Nephron (organoid): ENCODE measurements at regions not wholly inside any gene's neighbourhood (a gene's known extent, or its start where the extent isn't known, plus 50 kb on each side); places are given as distances from the start of the nearest gene placed in this dataset.
A peak's percentile ranks its signal among the peaks of the same experiment; 100 is the strongest.
"Not testable (repeated sequence)": the region's sequence is repeated elsewhere in the genome, so short reads cannot be mapped to it uniquely, and the experiment has no call there.

Experiments used
- H3K27ac Mint-ChIP-seq, 3 experiments: 2 replicates each; pipeline ENCODE4 v1.8.0; 2020; ENCODE audit warnings: mixed read lengths in 3 of 3, mild to moderate bottlenecking in 2 of 3, moderate library complexity in 1 of 3
- H3K27me3 Mint-ChIP-seq: 2 replicates; pipeline ENCODE4 v1.8.0; 2021; ENCODE audit warnings: low read depth, mild to moderate bottlenecking, moderate library complexity, mixed read lengths
- H3K36me3 Mint-ChIP-seq: 2 replicates; pipeline ENCODE4 v1.8.0; 2020; ENCODE audit warnings: low read depth, mixed read lengths
- H3K4me1 Mint-ChIP-seq: 2 replicates; pipeline ENCODE4 v1.8.0; 2020; ENCODE audit warnings: mixed read lengths
- H3K4me3 Mint-ChIP-seq, 3 experiments: 2 replicates each; pipeline ENCODE4 v1.8.0; 2020; ENCODE audit warnings: mild to moderate bottlenecking in 3 of 3, mixed read lengths in 3 of 3, moderate library complexity in 2 of 3
- H3K9me3 Mint-ChIP-seq: 2 replicates; pipeline ENCODE4 v1.8.0; 2020; ENCODE audit warnings: mixed read lengths
- TF ChIP-seq, protein P1 (sequence below), 3 experiments: fragments of 200-600 bp; sonication (generic); IDR thresholded peaks; one replicate each; pipeline ENCODE4 v1.5.0; 2021; ENCODE audit warnings: antibody characterized with exemption in 3 of 3; ENCODE audit not compliant: unreplicated experiment in 3 of 3

DNA sequence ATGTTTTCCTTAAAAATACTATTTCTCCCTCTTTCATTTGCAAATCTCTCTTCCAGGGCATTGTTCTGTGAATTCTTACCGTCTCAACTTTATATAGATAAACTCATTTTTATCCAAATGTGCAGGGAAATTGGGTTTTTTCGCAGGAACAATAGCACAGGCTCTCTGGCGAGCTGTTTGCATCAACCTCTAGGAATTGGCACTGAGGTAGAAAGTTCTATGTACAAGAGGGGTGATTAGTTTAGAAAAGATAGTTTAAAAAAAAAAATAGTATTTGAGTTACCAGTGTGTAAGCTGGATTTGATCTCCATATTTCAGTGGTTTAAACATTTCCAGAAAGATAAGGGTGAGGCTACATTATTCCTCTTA, 129.7 kb upstream of the BTN3A2 start:
- Mint-ChIP-seq H3K27me3 (peaks cover under 1% of the 10 kb centered on the region), H3K27ac (peak overlapping the region; percentile 86 to 95 (median 90)), H3K4me1 (peaks cover 7% of the 10 kb centered on the region), H3K9me3 (peaks cover under 1% of the 10 kb centered on the region), H3K4me3 (peak overlapping the region; percentile 88 to 90 (median 90)), H3K36me3 (no peaks in the 10 kb centered on the region)
- TF ChIP-seq, protein P1, sequence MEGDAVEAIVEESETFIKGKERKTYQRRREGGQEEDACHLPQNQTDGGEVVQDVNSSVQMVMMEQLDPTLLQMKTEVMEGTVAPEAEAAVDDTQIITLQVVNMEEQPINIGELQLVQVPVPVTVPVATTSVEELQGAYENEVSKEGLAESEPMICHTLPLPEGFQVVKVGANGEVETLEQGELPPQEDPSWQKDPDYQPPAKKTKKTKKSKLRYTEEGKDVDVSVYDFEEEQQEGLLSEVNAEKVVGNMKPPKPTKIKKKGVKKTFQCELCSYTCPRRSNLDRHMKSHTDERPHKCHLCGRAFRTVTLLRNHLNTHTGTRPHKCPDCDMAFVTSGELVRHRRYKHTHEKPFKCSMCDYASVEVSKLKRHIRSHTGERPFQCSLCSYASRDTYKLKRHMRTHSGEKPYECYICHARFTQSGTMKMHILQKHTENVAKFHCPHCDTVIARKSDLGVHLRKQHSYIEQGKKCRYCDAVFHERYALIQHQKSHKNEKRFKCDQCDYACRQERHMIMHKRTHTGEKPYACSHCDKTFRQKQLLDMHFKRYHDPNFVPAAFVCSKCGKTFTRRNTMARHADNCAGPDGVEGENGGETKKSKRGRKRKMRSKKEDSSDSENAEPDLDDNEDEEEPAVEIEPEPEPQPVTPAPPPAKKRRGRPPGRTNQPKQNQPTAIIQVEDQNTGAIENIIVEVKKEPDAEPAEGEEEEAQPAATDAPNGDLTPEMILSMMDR (IDR thresholded peaks at IDR 0.05; ENCODE audit: unreplicated experiment in 3 of 3): no peak

GRCh38 chr6:26239415-26239814, 125.6 kb upstream of the BTN3A2 start:
- not testable (repeated sequence) for H3K4me1 Mint-ChIP-seq, H3K27ac Mint-ChIP-seq, H3K27me3 Mint-ChIP-seq, H3K9me3 Mint-ChIP-seq, H3K36me3 Mint-ChIP-seq, H3K4me3 Mint-ChIP-seq

GRCh38 chr6:26240157-26241032, 124.6 kb upstream of the BTN3A2 start:
- peaks cover 5% of the 10 kb centered on the region for H3K4me1 Mint-ChIP-seq
- H3K9me3 Mint-ChIP-seq: peaks cover 2% of the 10 kb centered on the region
- H3K4me3 Mint-ChIP-seq: peak overlapping the region in 1 of 3 experiments; percentile 24
- H3K27ac Mint-ChIP-seq: no peak overlapping the region
- H3K27me3 Mint-ChIP-seq: peaks cover 10% of the 10 kb centered on the region
- H3K36me3 Mint-ChIP-seq: no peaks in the 10 kb centered on the region
- TF ChIP-seq, protein P1 (IDR thresholded peaks at IDR 0.05; ENCODE audit: unreplicated experiment in 3 of 3): no peak

DNA sequence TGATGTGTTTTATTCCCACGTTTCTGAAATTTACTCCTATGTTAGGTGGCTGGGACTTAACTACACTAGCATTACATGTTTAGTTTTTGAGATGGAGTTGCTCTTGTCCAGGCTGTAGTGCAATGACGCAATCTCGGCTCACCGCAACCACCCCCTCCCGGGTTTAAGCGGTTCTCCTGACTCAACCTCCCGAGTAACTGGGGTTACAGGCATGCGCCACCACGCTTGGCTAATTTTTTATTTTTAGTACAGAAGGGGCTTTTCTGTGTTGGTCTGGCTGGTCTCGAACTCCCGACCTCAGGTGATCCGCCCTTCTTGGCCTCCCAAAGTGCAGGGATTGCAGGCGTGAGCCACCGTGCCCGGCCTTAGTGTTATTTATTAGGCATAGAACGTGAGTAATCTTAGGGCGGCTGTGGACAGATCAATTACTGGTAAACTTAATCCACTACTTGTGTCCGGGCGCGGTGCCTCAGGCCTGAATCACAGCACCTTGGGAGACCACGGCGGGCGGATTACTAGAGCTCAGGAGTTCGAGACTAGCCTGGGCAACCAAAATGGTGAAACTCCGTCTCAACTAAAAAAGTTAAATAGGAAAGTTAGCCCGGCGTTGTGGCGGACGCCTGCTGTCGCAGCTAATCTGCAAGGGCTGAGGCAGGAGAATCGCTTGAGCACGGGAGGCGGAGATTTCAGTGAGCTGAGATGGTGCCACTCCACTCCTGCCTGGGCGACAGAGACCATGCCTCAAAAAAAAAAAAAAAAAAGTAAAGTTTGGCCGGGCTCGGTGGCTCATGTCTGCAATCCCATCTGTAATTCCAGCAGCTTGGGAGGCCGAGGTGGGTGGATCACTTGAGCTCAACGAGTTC, 123.7 kb upstream of the BTN3A2 start:
- Mint-ChIP-seq H3K4me1 (no peaks in the 10 kb centered on the region), H3K27me3 (peaks cover 10% of the 10 kb centered on the region), H3K4me3 (no peak overlapping the region), H3K9me3 (peaks cover 2% of the 10 kb centered on the region), H3K36me3 (no peaks in the 10 kb centered on the region), H3K27ac (no peak overlapping the region)
- TF ChIP-seq, protein P1 (IDR thresholded peaks at IDR 0.05; ENCODE audit: unreplicated experiment in 3 of 3): no peak

DNA sequence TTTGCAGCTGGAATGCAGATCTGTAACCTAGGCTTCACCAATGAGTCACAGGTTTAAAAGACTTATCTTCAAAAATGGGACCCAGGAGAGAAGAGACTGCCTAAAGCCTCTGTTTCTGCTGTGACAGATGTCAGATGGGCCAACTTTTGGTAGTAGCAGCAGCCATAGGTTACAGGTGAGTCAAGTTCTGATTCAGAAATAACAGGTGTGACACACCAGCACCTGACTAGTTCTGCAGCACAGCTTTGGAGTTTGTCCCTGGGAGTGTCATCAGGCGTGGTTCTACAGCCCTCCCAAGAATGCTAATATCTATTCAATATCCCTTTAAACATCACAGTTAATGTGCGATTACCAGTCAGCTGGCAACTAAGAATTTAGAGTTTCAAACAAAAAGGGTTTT, 121.9 kb upstream of the BTN3A2 start:
- H3K27ac Mint-ChIP-seq: no peak overlapping the region
- H3K4me3 Mint-ChIP-seq: no peak overlapping the region
- TF ChIP-seq, protein P1 (IDR thresholded peaks at IDR 0.05; ENCODE audit: unreplicated experiment in 3 of 3): no peak
- no peaks in the 10 kb centered on the region for H3K36me3 Mint-ChIP-seq
- H3K4me1 Mint-ChIP-seq: no peaks in the 10 kb centered on the region
- H3K9me3 Mint-ChIP-seq: peaks cover 2% of the 10 kb centered on the region
- H3K27me3 Mint-ChIP-seq: peaks cover 10% of the 10 kb centered on the region

- peaks cover 2% of the 10 kb centered on the region for H3K9me3 Mint-ChIP-seq
- TF ChIP-seq, protein P1 (IDR thresholded peaks at IDR 0.05; ENCODE audit: unreplicated experiment in 3 of 3): no peak
- H3K4me3 Mint-ChIP-seq: no peak overlapping the region
- no peaks in the 10 kb centered on the region for H3K4me1 Mint-ChIP-seq
- peaks cover 10% of the 10 kb centered on the region for H3K27me3 Mint-ChIP-seq
- no peaks in the 10 kb centered on the region for H3K36me3 Mint-ChIP-seq
- no peak overlapping the region for H3K27ac Mint-ChIP-seq
Measured at GRCh38 chr6:26243752-26244151, 121.2 kb upstream of the BTN3A2 start.
